H9 (cell line): ENCODE measurements at regions not wholly inside any gene's neighbourhood (a gene's known extent, or its start where the extent isn't known, plus 50 kb on each side); places are given as distances from the start of the nearest gene placed in this dataset.

Experiments
- DNase-seq: peaks from one replicate; pipeline ENCODE4 v3.0.0-alpha.2; 2017
- H2AFZ ChIP-seq: one replicate; pipeline ENCODE4 v1.6.1; 2013; ENCODE audit warnings: mild to moderate bottlenecking, low read length, control low read depth, moderate library complexity
- H2AK5ac ChIP-seq: 2 replicates; pipeline ENCODE4 v1.6.1; 2013; ENCODE audit warnings: low read length, control low read depth, mixed read lengths; ENCODE audit not compliant: insufficient read length
- H2BK120ac ChIP-seq: one replicate; pipeline ENCODE4 v1.6.1; 2013; ENCODE audit warnings: low read depth, mild to moderate bottlenecking, low read length, control low read depth, inconsistent platforms; ENCODE audit not compliant: poor library complexity, severe bottlenecking
- H2BK12ac ChIP-seq: 2 replicates; pipeline ENCODE4 v1.6.1; 2013; ENCODE audit warnings: low read length, control low read depth, mixed read lengths, low read depth; ENCODE audit not compliant: insufficient read length
- H2BK15ac ChIP-seq: 2 replicates; pipeline ENCODE4 v1.6.1; 2013; ENCODE audit warnings: low read depth, low read length, control low read depth
- H2BK20ac ChIP-seq: one replicate; pipeline ENCODE4 v1.6.1; 2013; ENCODE audit warnings: low read depth, mild to moderate bottlenecking, low read length, control low read depth, inconsistent platforms; ENCODE audit not compliant: poor library complexity, severe bottlenecking
- H2BK5ac ChIP-seq: 2 replicates; pipeline ENCODE4 v1.6.1; 2013; ENCODE audit warnings: low read length, control low read depth, mixed read lengths; ENCODE audit not compliant: insufficient read length
- H3K14ac ChIP-seq: 2 replicates; pipeline ENCODE4 v1.6.1; 2013; ENCODE audit warnings: low read length, control low read depth; ENCODE audit not compliant: insufficient read depth
- H3K18ac ChIP-seq: 2 replicates; pipeline ENCODE4 v1.6.1; 2013; ENCODE audit warnings: low read depth, mild to moderate bottlenecking, mixed read lengths, low read length, control low read depth; ENCODE audit not compliant: insufficient read length
- H3K23ac ChIP-seq: 2 replicates; pipeline ENCODE4 v1.6.1; 2013; ENCODE audit warnings: low read length, control low read depth, mixed read lengths, low read depth; ENCODE audit not compliant: insufficient read length
- H3K23me2 ChIP-seq: 2 replicates; pipeline ENCODE4 v1.6.1; 2013; ENCODE audit warnings: low read depth, mild to moderate bottlenecking, mixed read lengths, low read length, control low read depth; ENCODE audit not compliant: insufficient read length, poor library complexity, severe bottlenecking
- H3K27ac ChIP-seq: 2 replicates; pipeline ENCODE4 v1.5.1; 2013; ENCODE audit warnings: low read length, control low read depth, mixed read lengths, low read depth; ENCODE audit not compliant: insufficient read length
- H3K27me3 ChIP-seq: 2 replicates; pipeline ENCODE4 v1.6.1; 2013; ENCODE audit warnings: low read length, control low read depth, inconsistent platforms; ENCODE audit not compliant: insufficient read depth
- H3K4ac ChIP-seq: 2 replicates; pipeline ENCODE4 v1.6.1; 2013; ENCODE audit warnings: low read depth, mild to moderate bottlenecking, control low read depth, inconsistent platforms, low read length, moderate library complexity
- H3K4me1 ChIP-seq: 2 replicates; pipeline ENCODE4 v1.6.1; 2013; ENCODE audit warnings: low read length, control low read depth, inconsistent platforms; ENCODE audit not compliant: insufficient read depth
- H3K4me2 ChIP-seq: 2 replicates; pipeline ENCODE4 v1.6.1; 2013; ENCODE audit warnings: low read length, control low read depth, mixed read lengths; ENCODE audit not compliant: insufficient read length, insufficient read depth
- H3K56ac ChIP-seq: 2 replicates; pipeline ENCODE4 v1.6.1; 2013; ENCODE audit warnings: low read depth, mild to moderate bottlenecking, mixed read lengths, low read length, control low read depth; ENCODE audit not compliant: insufficient read length
- H3K79me1 ChIP-seq: 2 replicates; pipeline ENCODE4 v1.6.1; 2013; ENCODE audit warnings: low read depth, mild to moderate bottlenecking, moderate library complexity, low read length, control low read depth, inconsistent platforms; ENCODE audit not compliant: insufficient read depth, poor library complexity, severe bottlenecking
- H3K79me2 ChIP-seq: 2 replicates; pipeline ENCODE4 v1.6.1; 2013; ENCODE audit warnings: low read length, control low read depth, inconsistent platforms; ENCODE audit not compliant: insufficient read depth
- H3K9ac ChIP-seq: 2 replicates; pipeline ENCODE4 v1.6.1; 2013; ENCODE audit warnings: low read length, control low read depth, mixed read lengths; ENCODE audit not compliant: insufficient read length; ENCODE audit errors: extremely low read depth
- H3K9me3 ChIP-seq: one replicate; pipeline ENCODE4 v1.6.1; 2013; ENCODE audit warnings: low read depth, low read length, inconsistent platforms; ENCODE audit not compliant: control insufficient read depth
- H3T11ph ChIP-seq: one replicate; pipeline ENCODE4 v1.6.1; 2013; ENCODE audit warnings: mild to moderate bottlenecking, low read length, control low read depth, inconsistent platforms
- H4K20me1 ChIP-seq: one replicate; pipeline ENCODE4 v1.6.1; 2013; ENCODE audit not compliant: control insufficient read depth, insufficient read length, insufficient read depth
- H4K5ac ChIP-seq: 2 replicates; pipeline ENCODE4 v1.6.1; 2013; ENCODE audit warnings: low read depth, mild to moderate bottlenecking, mixed read lengths, low read length, control low read depth; ENCODE audit not compliant: insufficient read length
- H4K8ac ChIP-seq: replicated peaks from 2 replicates; pipeline ENCODE4 v1.6.1; 2013; ENCODE audit warnings: low read length, control low read depth, mixed read lengths, low read depth; ENCODE audit not compliant: insufficient read length
- H4K91ac ChIP-seq: 2 replicates; pipeline ENCODE4 v1.6.1; 2013; ENCODE audit warnings: low read depth, mild to moderate bottlenecking, moderate library complexity, mixed read lengths, low read length, control low read depth; ENCODE audit not compliant: insufficient read length
- H3K27ac Mint-ChIP-seq, 3 experiments: 2 replicates in 2 of 3; 3 replicates in 1 of 3; pipeline ENCODE4 v1.8.0; 2020 to 2021; ENCODE audit warnings: mixed read lengths in 3 of 3, mild to moderate bottlenecking in 1 of 3, moderate library complexity in 1 of 3
- H3K27me3 Mint-ChIP-seq: 2 replicates; pipeline ENCODE4 v1.8.0; 2021; ENCODE audit warnings: low read depth, mild to moderate bottlenecking, moderate library complexity, mixed read lengths
- H3K36me3 Mint-ChIP-seq, 3 experiments: 2 replicates in 2 of 3; 3 replicates in 1 of 3; pipeline ENCODE4 v1.8.0; 2020 to 2021; ENCODE audit warnings: low read depth in 3 of 3, mixed read lengths in 3 of 3; ENCODE audit not compliant: insufficient read depth in 1 of 3
- H3K4me1 Mint-ChIP-seq, 2 experiments: 2 replicates each; pipeline ENCODE4 v1.8.0; 2020; ENCODE audit warnings: mixed read lengths in 2 of 2
- H3K4me3 Mint-ChIP-seq, 2 experiments: 2 replicates in 1 of 2; 3 replicates in 1 of 2; pipeline ENCODE4 v1.8.0; 2020 to 2021; ENCODE audit warnings: mild to moderate bottlenecking in 2 of 2, mixed read lengths in 2 of 2, moderate library complexity in 1 of 2
- H3K9me3 Mint-ChIP-seq, 2 experiments: 2 replicates in 1 of 2; 3 replicates in 1 of 2; pipeline ENCODE4 v1.8.0; 2020; ENCODE audit warnings: mild to moderate bottlenecking in 2 of 2, mixed read lengths in 2 of 2, moderate library complexity in 1 of 2
- WGBS: extraction: QIAGEN DNeasy Blood & Tissue Kit; methylation state at CpG from one replicate; pipeline ENCODE4 v1.1.7; 2013; ENCODE audit warnings: missing lambda C conversion rate, low lambda C conversion rate, mixed read lengths; ENCODE audit not compliant: insufficient read length; ENCODE audit errors: extremely low coverage; 5-methylcytosine and 5-hydroxymethylcytosine counted together
- TF ChIP-seq, protein P1 (sequence below): fragments of 200-600 bp; sonication (generic); conservative IDR thresholded peaks from 3 replicates; pipeline ENCODE4 v1.8.0; 2021; ENCODE audit warnings: antibody characterized with exemption, mild to moderate bottlenecking

- H3K23me2 ChIP-seq = no peaks in the 10 kb centered on the region
- H2BK5ac ChIP-seq = no peak overlapping the region
- Mint-ChIP-seq H3K27ac (no peak overlapping the region; a peak in 1 of 7 replicates), H3K9me3 (no peaks in the 10 kb centered on the region), H3K4me1 (no peaks in the 10 kb centered on the region), H3K36me3 (no peaks in the 10 kb centered on the region), H3K27me3 (peaks cover 11% of the 10 kb centered on the region), H3K4me3 (no peak overlapping the region)
- no peak overlapping the region for H3T11ph ChIP-seq
- H4K91ac ChIP-seq = no peak overlapping the region
- no peaks in the 10 kb centered on the region for H3K4me1 ChIP-seq
- no peak overlapping the region for H2AK5ac ChIP-seq
- H3K79me2 ChIP-seq = no peaks in the 10 kb centered on the region
- H3K4ac ChIP-seq = no peak overlapping the region
- no peak overlapping the region for H2BK20ac ChIP-seq
- H4K8ac ChIP-seq = no peak overlapping the region
- H3K56ac ChIP-seq = no peak overlapping the region
- no peak overlapping the region for H2BK12ac ChIP-seq
- no peak overlapping the region for H2BK15ac ChIP-seq
- no peak overlapping the region for H3K4me2 ChIP-seq
- H3K9me3 ChIP-seq = no peaks in the 10 kb centered on the region
- no peak overlapping the region for H3K14ac ChIP-seq
- no peak overlapping the region for H3K27ac ChIP-seq
- no peak overlapping the region for H3K9ac ChIP-seq
- no CpG with 5 or more reads among the region's 4 CpGs for WGBS
- no peak overlapping the region for H4K5ac ChIP-seq
- TF ChIP-seq, protein P1, sequence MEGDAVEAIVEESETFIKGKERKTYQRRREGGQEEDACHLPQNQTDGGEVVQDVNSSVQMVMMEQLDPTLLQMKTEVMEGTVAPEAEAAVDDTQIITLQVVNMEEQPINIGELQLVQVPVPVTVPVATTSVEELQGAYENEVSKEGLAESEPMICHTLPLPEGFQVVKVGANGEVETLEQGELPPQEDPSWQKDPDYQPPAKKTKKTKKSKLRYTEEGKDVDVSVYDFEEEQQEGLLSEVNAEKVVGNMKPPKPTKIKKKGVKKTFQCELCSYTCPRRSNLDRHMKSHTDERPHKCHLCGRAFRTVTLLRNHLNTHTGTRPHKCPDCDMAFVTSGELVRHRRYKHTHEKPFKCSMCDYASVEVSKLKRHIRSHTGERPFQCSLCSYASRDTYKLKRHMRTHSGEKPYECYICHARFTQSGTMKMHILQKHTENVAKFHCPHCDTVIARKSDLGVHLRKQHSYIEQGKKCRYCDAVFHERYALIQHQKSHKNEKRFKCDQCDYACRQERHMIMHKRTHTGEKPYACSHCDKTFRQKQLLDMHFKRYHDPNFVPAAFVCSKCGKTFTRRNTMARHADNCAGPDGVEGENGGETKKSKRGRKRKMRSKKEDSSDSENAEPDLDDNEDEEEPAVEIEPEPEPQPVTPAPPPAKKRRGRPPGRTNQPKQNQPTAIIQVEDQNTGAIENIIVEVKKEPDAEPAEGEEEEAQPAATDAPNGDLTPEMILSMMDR = no peak
- H3K79me1 ChIP-seq = no peaks in the 10 kb centered on the region
- no peak overlapping the region for H3K23ac ChIP-seq
- no peaks in the 10 kb centered on the region for H3K27me3 ChIP-seq
- no peak for DNase-seq
- no peak overlapping the region for H2BK120ac ChIP-seq
- H3K18ac ChIP-seq = no peak overlapping the region
- H4K20me1 ChIP-seq = no peaks in the 10 kb centered on the region
- H2AFZ ChIP-seq = no peak overlapping the region
Measured at GRCh38 chr10:47065903-47066302, 154.7 kb downstream of the PTPN20 start.
